Testis (tissue), 2 donors: ENCODE measurements at regions not wholly inside any gene's neighbourhood (a gene's known extent, or its start where the extent isn't known, plus 50 kb on each side); places are given as distances from the start of the nearest gene placed in this dataset.

Experiments
- DNase-seq: peaks from one replicate; pipeline ENCODE4 v3.0.0-alpha.2; 2019
- H3K27ac ChIP-seq, 2 donors: fragments of 200-600 bp; sonication (generic); one replicate each; pipeline ENCODE4 v1.5.1; 2019
- H3K27me3 ChIP-seq: fragments of 200-600 bp; sonication (generic); one replicate; pipeline ENCODE4 v1.5.1; 2019
- H3K36me3 ChIP-seq: fragments of 200-600 bp; sonication (generic); one replicate; pipeline ENCODE4 v1.5.1; 2017; ENCODE audit warnings: low read depth; ENCODE audit errors: missing control alignments
- H3K4me1 ChIP-seq: fragments of 200-600 bp; sonication (generic); one replicate; pipeline ENCODE4 v1.5.1; 2019
- H3K4me3 ChIP-seq, 2 donors: fragments of 200-600 bp; sonication (generic); one replicate each; pipeline ENCODE4 v1.5.1; 2017 to 2019
- H3K9me3 ChIP-seq: fragments of 200-600 bp; sonication (generic); one replicate; pipeline ENCODE4 v1.5.1; 2017
- CTCF ChIP-seq, 3 experiments: fragments of 450-650 bp in 2 of 3; fragments of 200-600 bp in 1 of 3; sonication (generic) in 1 of 3; IDR thresholded peaks; one replicate each; pipeline ENCODE4 v1.5.1; 2016 to 2019; ENCODE audit warnings: antibody characterized with exemption in 3 of 3, mild to moderate bottlenecking in 2 of 3, moderate library complexity in 1 of 3
- POLR2A ChIP-seq: fragments of 450-650 bp; IDR thresholded peaks from one replicate; pipeline ENCODE4 v1.6.1; 2017; ENCODE audit warnings: antibody characterized with exemption, mild to moderate bottlenecking, moderate library complexity
- WGBS, 2 donors: methylation state at CpG; one replicate each; pipeline ENCODE4 v1.1.5; 2018; 5-methylcytosine and 5-hydroxymethylcytosine counted together
- intact Hi-C: fragments of 100-400 bp; cut with DNase I; formaldehyde crosslinking; loops from one replicate; pipeline ENCODE4 v1.15.1; 2023; ENCODE audit warnings: low total_unique reads

GRCh38 chr16:65318590-65319257 is 196.9 kb upstream of the CDH11 start:
- intact Hi-C loops: no loop called here
- Histone ChIP-seq H3K36me3 (no peaks in the 10 kb centered on the region), H3K27me3 (no peaks in the 10 kb centered on the region), H3K27ac (no peak overlapping the region), H3K4me3 (no peak overlapping the region), H3K4me1 (peaks cover 7% of the 10 kb centered on the region), H3K9me3 (no peaks in the 10 kb centered on the region)
- no peak for DNase-seq
- TF ChIP-seq CTCF (IDR thresholded peaks at IDR 0.05) (no peak), POLR2A (no peak)

- WGBS, 2 donors: 70 to 72% methylated on average over 9 of the region's 9 CpGs
- Histone ChIP-seq H3K4me1 (peaks cover 7% of the 10 kb centered on the region), H3K9me3 (no peaks in the 10 kb centered on the region), H3K36me3 (no peaks in the 10 kb centered on the region), H3K27me3 (no peaks in the 10 kb centered on the region), H3K27ac (no peak overlapping the region), H3K4me3 (no peak overlapping the region)
- intact Hi-C loops: no loop called here
- TF ChIP-seq POLR2A: no peak
- no peak for TF ChIP-seq CTCF (IDR thresholded peaks at IDR 0.05)
- no peak for DNase-seq
Measured at GRCh38 chr16:65318138-65318537, 196.3 kb upstream of the CDH11 start.

GRCh38 chr16:65316808-65317207 is 194.9 kb upstream of the CDH11 start:
- DNase-seq: no peak
- intact Hi-C loops: no loop called here
- no peak overlapping the region for H3K4me3 ChIP-seq
- H3K36me3 ChIP-seq: no peaks in the 10 kb centered on the region
- TF ChIP-seq POLR2A (no peak), CTCF (IDR thresholded peaks at IDR 0.05) (no peak)
- 50 to 64% methylated on average over 3 of the region's 3 CpGs for WGBS, 2 donors
- no peaks in the 10 kb centered on the region for H3K9me3 ChIP-seq
- no peaks in the 10 kb centered on the region for H3K27me3 ChIP-seq
- no peak overlapping the region for H3K27ac ChIP-seq
- peaks cover 7% of the 10 kb centered on the region for H3K4me1 ChIP-seq

GRCh38 chr16:65315081-65315780 is 193.4 kb upstream of the CDH11 start:
- no peaks in the 10 kb centered on the region for H3K27me3 ChIP-seq
- no peaks in the 10 kb centered on the region for H3K36me3 ChIP-seq
- TF ChIP-seq CTCF (IDR thresholded peaks at IDR 0.05) (no peak), POLR2A (no peak)
- H3K9me3 ChIP-seq: no peaks in the 10 kb centered on the region
- H3K4me1 ChIP-seq: peaks cover 7% of the 10 kb centered on the region
- intact Hi-C loops: no loop called here
- peak; percentile 72 for DNase-seq
- 31 to 50% methylated on average over 6 to 7 of the region's 7 CpGs for WGBS, 2 donors
- H3K27ac ChIP-seq: no peak overlapping the region
- H3K4me3 ChIP-seq: no peak overlapping the region

GRCh38 chr16:65314627-65315008 is 192.8 kb upstream of the CDH11 start:
- H3K9me3 ChIP-seq: no peaks in the 10 kb centered on the region
- no peak overlapping the region for H3K27ac ChIP-seq
- DNase-seq: no peak
- TF ChIP-seq POLR2A (no peak), CTCF (IDR thresholded peaks at IDR 0.05) (no peak)
- no peaks in the 10 kb centered on the region for H3K36me3 ChIP-seq
- H3K27me3 ChIP-seq: no peaks in the 10 kb centered on the region
- 54 to 65% methylated on average over 2 of the region's 2 CpGs for WGBS, 2 donors
- intact Hi-C loops: no loop called here
- peaks cover 7% of the 10 kb centered on the region for H3K4me1 ChIP-seq
- no peak overlapping the region for H3K4me3 ChIP-seq
